SIG-M5 treated with dmso at 0.1 percent for 504 hours (cell line): ENCODE measurements at regions not wholly inside any gene's neighbourhood (a gene's known extent, or its start where the extent isn't known, plus 50 kb on each side); places are given as distances from the start of the nearest gene placed in this dataset.

Source experiments
- DNase-seq: peaks from one replicate; lab custom pipeline; 2025; ENCODE audit not compliant: unreplicated experiment; lab: John Stamatoyannopoulos, UW

- DNase-seq = no peak
These were observed 1793.0 kb downstream of the TP53TG3F start for GRCh38 chr16:35252356-35252936.

DNA sequence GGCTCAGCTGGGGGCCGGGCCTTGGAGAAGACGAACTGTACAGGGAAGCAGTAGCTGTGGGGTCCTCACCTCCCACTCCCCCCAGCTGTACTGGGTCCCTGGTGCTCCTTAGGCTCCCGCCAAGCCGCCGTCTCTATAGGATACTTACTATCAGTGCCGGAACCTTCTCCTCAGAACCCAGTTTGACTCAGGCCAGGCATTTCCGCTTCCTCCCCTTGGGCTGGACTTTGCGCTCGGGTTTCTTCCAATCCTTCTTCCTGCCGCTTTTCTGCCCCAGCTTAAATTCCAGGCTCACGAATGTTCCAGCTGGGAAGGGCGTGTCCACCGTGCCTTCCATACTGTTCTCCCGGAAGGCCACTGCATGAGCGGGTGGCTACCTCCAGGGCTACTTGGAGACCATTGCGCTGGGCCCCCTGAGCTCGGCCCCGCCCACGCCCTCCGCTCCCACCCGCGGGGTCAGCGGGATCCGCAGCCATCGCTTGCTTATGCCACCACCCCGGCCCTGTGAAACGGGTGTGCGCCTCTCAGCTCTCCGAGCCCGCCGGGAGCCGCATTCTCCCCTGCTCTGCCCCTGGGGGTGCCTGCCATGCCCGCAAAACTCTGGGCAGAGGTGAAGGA, 1795.9 kb downstream of the TP53TG3F start:
- DNase-seq = no peak

GRCh38 chr16:35255816-35256215, 1796.4 kb downstream of the TP53TG3F start:
- DNase-seq = no peak

GRCh38 chr16:35258381-35258780, 1799.0 kb downstream of the TP53TG3F start:
- no peak for DNase-seq

DNA sequence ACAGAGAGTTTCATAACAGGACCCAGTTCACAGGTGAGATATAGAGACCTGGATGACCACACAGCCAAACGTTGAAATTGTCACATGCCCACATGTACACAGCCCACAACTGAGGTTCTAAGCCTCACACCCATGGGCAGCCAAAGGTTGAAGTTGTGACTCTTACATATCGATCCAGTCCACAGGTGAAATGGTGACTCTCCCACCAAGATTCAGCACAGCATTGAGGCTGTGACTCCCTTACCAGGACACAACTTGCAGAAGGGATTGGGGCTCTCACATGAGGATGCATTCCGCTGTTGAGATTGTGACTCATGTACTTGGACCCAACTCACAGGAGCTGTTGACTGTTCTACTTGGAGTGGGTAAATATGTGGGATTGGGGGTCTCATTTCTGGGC, 1836.4 kb downstream of the TP53TG3F start:
- DNase-seq = no peak

GRCh38 chr16:35296962-35297653, 1837.7 kb downstream of the TP53TG3F start:
- DNase-seq = no peak

- DNase-seq = no peak
These were observed 1839.2 kb downstream of the TP53TG3F start for GRCh38 chr16:35298460-35299243.

DNA sequence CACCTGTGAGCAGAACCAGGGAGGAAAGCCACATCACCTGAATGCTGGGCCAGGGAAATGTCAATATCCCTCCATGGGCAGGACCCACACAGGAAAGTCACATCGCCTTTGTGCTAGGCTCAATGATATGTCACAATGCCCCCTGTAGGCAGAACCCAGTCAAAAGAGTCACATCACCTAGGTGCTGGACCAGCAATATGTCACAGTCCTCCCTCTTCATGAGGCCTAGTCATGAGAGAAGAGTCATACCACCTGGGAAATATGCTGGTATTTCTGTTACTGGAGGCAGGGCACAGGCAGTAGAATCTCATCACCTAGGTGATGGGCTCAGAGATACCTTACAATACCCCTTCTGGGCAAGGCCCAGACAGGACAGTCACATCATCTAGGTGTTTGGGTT, 1843.4 kb downstream of the TP53TG3F start:
- DNase-seq = no peak

DNA sequence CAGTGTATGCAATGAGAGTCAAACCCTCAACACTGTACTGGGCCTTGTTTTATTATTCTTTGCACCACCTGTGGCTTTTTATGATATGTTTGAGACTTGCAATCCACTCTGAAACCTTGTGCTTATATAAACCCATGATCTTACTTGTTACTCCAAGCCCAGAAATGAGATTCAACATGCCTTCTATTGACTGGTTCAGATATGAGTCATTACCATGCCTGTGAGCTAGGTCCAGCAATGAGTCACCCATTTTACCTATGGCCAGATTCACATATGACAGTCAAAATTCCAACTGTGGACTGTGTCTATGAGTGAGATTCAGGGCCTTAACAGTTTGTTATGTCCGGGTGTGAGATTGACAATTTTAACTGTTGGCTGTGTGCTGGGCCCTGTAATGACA, 1846.1 kb downstream of the TP53TG3F start:
- DNase-seq = no peak

DNA sequence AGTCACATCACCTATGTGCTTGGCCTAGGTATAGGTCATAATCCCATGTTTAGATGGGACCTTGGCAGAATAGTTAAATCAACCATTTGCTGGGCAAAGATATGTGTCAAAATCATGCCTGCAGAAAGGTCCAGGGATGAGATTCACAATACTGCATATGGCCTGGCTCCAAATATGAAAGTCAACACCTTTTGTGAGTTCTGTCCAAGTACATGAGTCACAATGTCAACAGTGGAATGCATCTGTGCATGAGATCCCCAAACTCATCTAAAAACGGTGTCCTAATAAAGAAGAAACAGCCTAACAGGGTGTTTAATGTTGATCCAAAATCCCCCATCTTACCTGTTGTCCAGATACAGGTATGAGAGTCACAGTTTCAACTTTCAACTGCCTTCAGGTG, 1847.5 kb downstream of the TP53TG3F start:
- DNase-seq = no peak

DNA sequence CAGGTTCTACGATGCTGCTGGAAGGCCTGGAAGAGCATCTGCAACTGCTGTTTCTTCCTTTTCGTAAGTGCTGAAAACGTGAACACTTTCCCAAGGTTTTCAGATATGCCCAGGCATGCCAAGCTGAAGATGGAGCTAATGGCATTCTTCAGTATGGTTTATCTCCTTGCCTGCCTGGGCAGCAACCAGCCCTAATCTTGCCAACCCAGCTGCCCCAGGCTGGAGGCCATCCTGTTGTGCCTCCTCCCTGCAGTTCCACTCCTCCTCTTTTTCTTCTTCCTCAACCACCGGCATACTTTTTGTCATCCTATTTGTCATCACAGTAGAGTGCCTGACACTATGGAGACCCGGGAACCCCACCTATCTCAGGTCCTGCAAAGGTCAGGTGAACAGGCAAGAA, 1849.3 kb downstream of the TP53TG3F start:
- DNase-seq = no peak

DNA sequence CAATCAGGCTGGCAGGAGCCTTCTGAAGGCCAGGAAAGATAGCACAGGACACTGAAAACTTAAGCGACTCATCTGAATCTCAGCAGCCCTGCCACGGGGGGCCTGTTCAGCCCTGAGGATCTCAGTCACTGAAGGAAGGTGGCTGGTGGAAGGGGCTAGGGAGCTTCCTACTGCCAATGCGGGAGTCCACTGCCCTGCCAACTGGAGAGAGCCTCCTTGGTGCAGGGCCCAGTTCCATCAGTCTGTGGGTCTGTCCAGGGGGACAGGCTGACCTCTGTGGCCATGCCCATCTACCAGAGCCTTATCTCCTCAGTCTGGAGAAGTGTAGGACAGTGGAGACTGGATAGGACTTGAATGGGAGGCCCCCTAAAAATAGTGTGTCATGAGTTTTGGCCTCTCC, 1851.6 kb downstream of the TP53TG3F start:
- no peak for DNase-seq

- DNase-seq = no peak
These were observed 1852.1 kb downstream of the TP53TG3F start for GRCh38 chr16:35311475-35311874.

DNA sequence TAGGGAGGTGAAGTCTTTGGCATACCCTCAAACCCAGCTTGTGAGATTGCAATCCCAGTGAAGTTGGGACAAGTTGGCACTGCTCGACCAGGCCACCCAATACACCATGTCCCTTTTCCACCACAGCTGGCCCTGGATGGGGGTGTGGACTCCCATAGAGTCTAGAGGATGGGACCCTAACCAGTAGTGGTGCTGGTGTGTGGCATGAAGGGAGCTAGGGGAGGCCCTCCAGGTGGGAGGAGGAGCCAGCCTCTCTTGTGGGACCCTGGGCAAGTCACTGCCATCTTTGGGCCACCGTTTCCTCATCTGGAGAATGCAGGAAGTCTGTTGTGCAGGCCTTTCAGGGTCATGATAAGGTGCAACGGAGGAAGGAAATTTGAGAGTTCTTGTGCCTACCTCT, 1854.9 kb downstream of the TP53TG3F start:
- no peak for DNase-seq

GRCh38 chr16:35319536-35320192, 1860.3 kb downstream of the TP53TG3F start:
- DNase-seq = no peak

- no peak for DNase-seq
These were observed 1866.5 kb downstream of the TP53TG3F start for GRCh38 chr16:35325936-35326335.

GRCh38 chr16:35339337-35339736, 1879.9 kb downstream of the TP53TG3F start:
- no peak for DNase-seq

- no peak for DNase-seq
These were observed 1882.6 kb downstream of the TP53TG3F start for GRCh38 chr16:35342012-35342411.

DNA sequence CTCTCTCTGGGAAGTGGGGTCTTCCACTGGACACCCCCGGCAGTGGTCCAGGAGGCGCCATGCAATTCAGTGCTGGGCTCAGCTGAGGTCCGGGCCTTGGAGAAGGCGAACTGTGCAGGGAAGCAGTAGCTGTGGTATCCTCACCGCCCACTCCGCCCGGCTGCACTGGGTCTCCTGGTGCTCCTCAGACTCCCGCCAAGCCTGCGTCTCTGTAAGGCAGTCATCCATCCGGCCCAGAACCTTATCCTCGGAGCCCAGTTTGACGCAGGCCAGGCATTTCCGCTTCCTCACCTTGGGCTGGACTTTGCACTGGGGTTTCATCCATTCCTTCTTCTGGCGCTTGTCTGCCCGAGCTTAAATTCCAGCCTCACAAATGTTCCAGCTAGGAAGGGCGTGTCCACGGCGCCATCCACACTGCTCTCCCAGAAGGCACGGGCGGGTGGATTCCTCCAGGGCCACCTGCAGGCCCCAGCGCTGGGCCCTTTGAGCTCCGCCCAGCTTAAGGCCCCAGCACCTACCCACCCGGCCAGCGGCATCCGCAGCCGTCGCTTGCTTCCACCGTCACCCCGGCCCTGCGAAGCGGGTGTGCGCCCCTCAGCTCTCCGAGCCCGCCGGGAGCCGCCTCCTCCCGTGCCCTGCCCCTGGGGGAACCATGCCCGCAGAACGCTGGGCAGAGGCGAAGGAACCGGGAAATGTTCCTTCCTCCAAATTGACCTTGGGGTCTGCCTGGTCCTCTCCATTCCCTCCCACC, 1884.8 kb downstream of the TP53TG3F start:
- DNase-seq = no peak

- DNase-seq = no peak
These were observed 1893.0 kb downstream of the TP53TG3F start for GRCh38 chr16:35352431-35352830.

- no peak for DNase-seq
These were observed 1904.1 kb downstream of the TP53TG3F start for GRCh38 chr16:35363510-35363909.
